ENCODE measurements at regions not wholly inside any gene's neighbourhood (a gene's known extent, or its start where the extent isn't known, plus 50 kb on each side); places are given as distances from the start of the nearest gene placed in this dataset.

GRCh38 chr5:158084292-158084691 lies 225.3 kb upstream of the CLINT1 start:
- TF ChIP-seq CTCF (conservative IDR thresholded peaks at IDR 0.05; ENCODE audit: low read depth, low read length): no peak
- H3K4me3 ChIP-seq (ENCODE audit: low read depth, low read length): no peak overlapping the region
- no peak for DNase-seq (ENCODE audit: low read depth)

- DNase-seq (ENCODE audit: low read depth): no peak
- no peak overlapping the region for H3K4me3 ChIP-seq (ENCODE audit: low read depth, low read length)
- TF ChIP-seq CTCF (conservative IDR thresholded peaks at IDR 0.05; ENCODE audit: low read depth, low read length): no peak
Observed at GRCh38 chr5:158082696-158083287, 223.8 kb upstream of the CLINT1 start.

- no peak overlapping the region for H3K4me3 ChIP-seq (ENCODE audit: low read depth, low read length)
- DNase-seq (ENCODE audit: low read depth): no peak
- no peak for TF ChIP-seq CTCF (conservative IDR thresholded peaks at IDR 0.05; ENCODE audit: low read depth, low read length)
Observed at GRCh38 chr5:158080112-158080511, 221.2 kb upstream of the CLINT1 start.

- no peak for DNase-seq (ENCODE audit: low read depth)
- H3K4me3 ChIP-seq (ENCODE audit: low read depth, low read length): no peak overlapping the region
- TF ChIP-seq CTCF (conservative IDR thresholded peaks at IDR 0.05; ENCODE audit: low read depth, low read length): no peak
Observed at GRCh38 chr5:158079097-158079496, 220.2 kb upstream of the CLINT1 start.

GRCh38 chr5:158074992-158075769 lies 216.2 kb upstream of the CLINT1 start:
- peak overlapping the region; percentile 16 for H3K4me3 ChIP-seq (ENCODE audit: low read depth, low read length)
- no peak for DNase-seq (ENCODE audit: low read depth)
- peak; percentile 85 for TF ChIP-seq CTCF (conservative IDR thresholded peaks at IDR 0.05; ENCODE audit: low read depth, low read length)

GRCh38 chr5:158074597-158074991 lies 215.6 kb upstream of the CLINT1 start:
- TF ChIP-seq CTCF (conservative IDR thresholded peaks at IDR 0.05; ENCODE audit: low read depth, low read length): no peak
- no peak overlapping the region for H3K4me3 ChIP-seq (ENCODE audit: low read depth, low read length)
- no peak for DNase-seq (ENCODE audit: low read depth)

GRCh38 chr5:158070859-158071258 lies 211.9 kb upstream of the CLINT1 start:
- TF ChIP-seq CTCF (conservative IDR thresholded peaks at IDR 0.05; ENCODE audit: low read depth, low read length): no peak
- DNase-seq (ENCODE audit: low read depth): no peak
- no peak overlapping the region for H3K4me3 ChIP-seq (ENCODE audit: low read depth, low read length)
